ENCODE measurements at regions not wholly inside any gene's neighbourhood (a gene's known extent, or its start where the extent isn't known, plus 50 kb on each side); places are given as distances from the start of the nearest gene placed in this dataset.

GRCh38 chr2:14828968-14829367, 196.5 kb downstream of the LRATD1 start:
- Histone ChIP-seq H3K9ac (ENCODE audit: low read depth, low read length) (no peak overlapping the region), H3K4me1 (ENCODE audit: control insufficient read depth, insufficient read depth, low read length) (peaks cover 3% of the 10 kb centered on the region), H3K27me3 (ENCODE audit: control insufficient read depth, insufficient read depth, low read length) (no peaks in the 10 kb centered on the region), H3K4me2 (ENCODE audit: low read length) (no peak overlapping the region), H3K4me3 (ENCODE audit: low read length) (no peak overlapping the region), H3K36me3 (ENCODE audit: insufficient read depth, low read length) (no peaks in the 10 kb centered on the region), H3K9me3 (replicated peaks; ENCODE audit: low read length) (no peaks in the 10 kb centered on the region)

DNA sequence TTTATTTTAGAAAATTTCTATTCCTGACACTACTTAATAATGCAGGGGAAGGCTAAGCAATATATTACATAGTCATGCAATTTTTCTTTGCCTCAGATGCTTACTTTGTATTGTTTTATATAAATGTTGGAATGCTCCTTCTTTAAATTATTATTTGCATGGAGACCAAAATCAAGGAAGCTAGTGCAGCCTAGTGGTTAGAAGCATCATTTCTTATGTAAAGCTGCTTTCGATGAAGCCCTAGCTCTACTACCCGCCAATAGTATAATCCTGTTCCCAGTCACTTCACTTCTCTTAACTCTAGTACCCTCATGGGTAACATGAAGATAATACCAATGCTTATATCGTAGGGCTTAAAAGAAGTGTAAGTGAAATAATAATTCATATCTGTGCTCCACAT, 198.9 kb downstream of the LRATD1 start:
- Histone ChIP-seq H3K36me3 (ENCODE audit: insufficient read depth, low read length) (no peaks in the 10 kb centered on the region), H3K4me1 (ENCODE audit: control insufficient read depth, insufficient read depth, low read length) (peaks cover 3% of the 10 kb centered on the region), H3K9ac (ENCODE audit: low read depth, low read length) (no peak overlapping the region), H3K4me2 (ENCODE audit: low read length) (no peak overlapping the region), H3K4me3 (ENCODE audit: low read length) (no peak overlapping the region), H3K27me3 (ENCODE audit: control insufficient read depth, insufficient read depth, low read length) (no peaks in the 10 kb centered on the region), H3K9me3 (replicated peaks; ENCODE audit: low read length) (no peaks in the 10 kb centered on the region)

GRCh38 chr2:14843507-14844204, 211.1 kb downstream of the LRATD1 start:
- H3K36me3 ChIP-seq (ENCODE audit: insufficient read depth, low read length) = no peaks in the 10 kb centered on the region
- no peak overlapping the region for H3K9ac ChIP-seq (ENCODE audit: low read depth, low read length)
- H3K9me3 ChIP-seq (replicated peaks; ENCODE audit: low read length) = no peaks in the 10 kb centered on the region
- H3K4me2 ChIP-seq (ENCODE audit: low read length) = no peak overlapping the region
- no peaks in the 10 kb centered on the region for H3K27me3 ChIP-seq (ENCODE audit: control insufficient read depth, insufficient read depth, low read length)
- H3K4me3 ChIP-seq (ENCODE audit: low read length) = no peak overlapping the region
- H3K4me1 ChIP-seq (ENCODE audit: control insufficient read depth, insufficient read depth, low read length) = no peaks in the 10 kb centered on the region

- H3K4me1 ChIP-seq (ENCODE audit: control insufficient read depth, insufficient read depth, low read length) = no peaks in the 10 kb centered on the region
- no peak overlapping the region for H3K4me2 ChIP-seq (ENCODE audit: low read length)
- H3K4me3 ChIP-seq (ENCODE audit: low read length) = no peak overlapping the region
- H3K36me3 ChIP-seq (ENCODE audit: insufficient read depth, low read length) = no peaks in the 10 kb centered on the region
- no peak overlapping the region for H3K9ac ChIP-seq (ENCODE audit: low read depth, low read length)
- no peaks in the 10 kb centered on the region for H3K27me3 ChIP-seq (ENCODE audit: control insufficient read depth, insufficient read depth, low read length)
- no peaks in the 10 kb centered on the region for H3K9me3 ChIP-seq (replicated peaks; ENCODE audit: low read length)
These were observed 223.2 kb downstream of the LRATD1 start for GRCh38 chr2:14855751-14856150.

GRCh38 chr2:14861181-14861580, 228.7 kb downstream of the LRATD1 start:
- H3K27me3 ChIP-seq (ENCODE audit: control insufficient read depth, insufficient read depth, low read length) = no peaks in the 10 kb centered on the region
- H3K9me3 ChIP-seq (replicated peaks; ENCODE audit: low read length) = no peaks in the 10 kb centered on the region
- H3K4me3 ChIP-seq (ENCODE audit: low read length) = no peak overlapping the region
- no peaks in the 10 kb centered on the region for H3K36me3 ChIP-seq (ENCODE audit: insufficient read depth, low read length)
- no peak overlapping the region for H3K4me2 ChIP-seq (ENCODE audit: low read length)
- no peaks in the 10 kb centered on the region for H3K4me1 ChIP-seq (ENCODE audit: control insufficient read depth, insufficient read depth, low read length)
- no peak overlapping the region for H3K9ac ChIP-seq (ENCODE audit: low read depth, low read length)

DNA sequence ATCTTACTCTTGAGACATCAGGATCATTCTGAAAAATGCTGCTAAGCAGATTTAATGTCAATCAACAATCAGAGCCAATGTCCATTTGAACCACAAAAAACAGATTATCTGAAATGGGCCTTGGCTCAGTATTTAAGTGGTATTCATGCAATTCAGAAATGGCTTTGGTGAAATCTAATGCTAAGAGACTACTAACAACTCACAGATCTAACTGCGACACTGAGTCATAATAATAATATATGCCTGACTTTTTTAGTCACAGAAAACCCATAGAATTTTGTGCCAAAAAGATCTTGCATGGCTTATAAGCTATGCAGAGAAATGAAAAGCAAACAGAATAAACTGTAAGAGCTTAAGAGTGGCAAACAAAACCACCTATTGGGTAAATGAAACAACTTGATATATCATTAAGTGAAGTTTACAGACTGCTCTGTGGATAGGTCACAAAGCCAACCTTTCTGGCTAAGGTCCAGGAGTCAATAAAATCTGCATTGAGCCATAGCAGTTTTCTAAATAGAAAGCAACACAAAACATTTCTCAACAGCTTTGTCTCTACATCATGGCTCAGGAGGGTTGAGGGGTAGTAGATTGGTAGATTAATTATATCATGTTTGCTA, 234.3 kb downstream of the LRATD1 start:
- Histone ChIP-seq H3K36me3 (ENCODE audit: insufficient read depth, low read length) (no peaks in the 10 kb centered on the region), H3K4me3 (ENCODE audit: low read length) (no peak overlapping the region), H3K4me1 (ENCODE audit: control insufficient read depth, insufficient read depth, low read length) (no peaks in the 10 kb centered on the region), H3K27me3 (ENCODE audit: control insufficient read depth, insufficient read depth, low read length) (no peaks in the 10 kb centered on the region), H3K9me3 (replicated peaks; ENCODE audit: low read length) (no peaks in the 10 kb centered on the region), H3K4me2 (ENCODE audit: low read length) (no peak overlapping the region), H3K9ac (ENCODE audit: low read depth, low read length) (no peak overlapping the region)

DNA sequence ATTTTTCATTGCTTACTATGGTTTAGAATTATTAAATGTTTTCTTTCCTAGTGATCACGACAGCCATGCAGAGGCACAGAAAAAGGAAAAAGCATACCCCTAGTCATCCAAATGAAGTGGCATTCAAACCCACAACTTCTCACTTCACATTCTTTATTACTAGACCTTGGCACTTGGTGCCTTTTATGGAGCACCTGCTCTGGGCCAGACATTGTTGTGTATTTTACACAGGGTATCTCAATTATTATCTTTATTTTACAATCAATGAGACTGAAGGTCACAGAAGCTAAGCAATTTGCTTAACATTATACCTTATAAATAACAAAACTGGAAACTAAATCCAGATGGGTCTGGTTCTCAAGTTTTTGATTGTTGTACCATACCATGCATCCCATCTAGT, 235.3 kb downstream of the LRATD1 start:
- Histone ChIP-seq H3K4me2 (ENCODE audit: low read length) (no peak overlapping the region), H3K27me3 (ENCODE audit: control insufficient read depth, insufficient read depth, low read length) (no peaks in the 10 kb centered on the region), H3K4me1 (ENCODE audit: control insufficient read depth, insufficient read depth, low read length) (no peaks in the 10 kb centered on the region), H3K4me3 (ENCODE audit: low read length) (no peak overlapping the region), H3K9ac (ENCODE audit: low read depth, low read length) (no peak overlapping the region), H3K36me3 (ENCODE audit: insufficient read depth, low read length) (no peaks in the 10 kb centered on the region), H3K9me3 (replicated peaks; ENCODE audit: low read length) (no peaks in the 10 kb centered on the region)

- Histone ChIP-seq H3K9me3 (replicated peaks; ENCODE audit: low read length) (no peaks in the 10 kb centered on the region), H3K4me1 (ENCODE audit: control insufficient read depth, insufficient read depth, low read length) (no peaks in the 10 kb centered on the region), H3K4me3 (ENCODE audit: low read length) (no peak overlapping the region), H3K4me2 (ENCODE audit: low read length) (no peak overlapping the region), H3K36me3 (ENCODE audit: insufficient read depth, low read length) (no peaks in the 10 kb centered on the region), H3K27me3 (ENCODE audit: control insufficient read depth, insufficient read depth, low read length) (no peaks in the 10 kb centered on the region), H3K9ac (ENCODE audit: low read depth, low read length) (no peak overlapping the region)
These were observed 240.3 kb downstream of the LRATD1 start for GRCh38 chr2:14872779-14873325.

DNA sequence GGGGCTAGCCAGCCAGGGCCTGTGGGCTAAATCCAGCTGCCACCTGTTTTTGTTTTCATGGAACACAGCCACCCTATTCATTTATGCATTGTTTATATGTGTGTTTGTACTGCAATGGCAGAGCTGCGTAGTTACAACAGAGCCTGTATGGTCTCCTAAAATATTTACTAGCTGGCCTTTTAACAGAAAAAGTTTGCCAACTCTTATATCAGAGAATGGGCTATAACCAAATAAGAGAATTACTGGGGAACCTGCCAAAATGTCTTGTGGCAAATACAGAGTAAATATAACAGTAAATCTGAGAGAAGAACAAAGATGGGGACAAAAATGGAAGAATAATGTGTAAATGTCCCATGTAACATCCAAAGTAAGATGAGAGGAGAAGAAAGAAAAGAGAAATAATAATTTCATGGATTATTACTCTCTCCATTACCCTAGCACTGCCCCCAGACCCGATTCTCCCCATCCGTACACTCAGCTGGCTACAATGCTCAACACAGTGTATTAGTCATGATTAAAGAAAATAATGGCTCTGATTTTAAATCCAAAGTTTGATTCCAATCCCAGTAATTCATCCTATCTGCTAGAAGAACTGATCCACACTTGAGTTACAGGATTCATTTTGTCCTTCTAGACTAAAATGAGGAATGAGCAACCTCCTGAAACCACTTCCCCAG, 249.3 kb downstream of the LRATD1 start:
- H3K9me3 ChIP-seq (replicated peaks; ENCODE audit: low read length) = no peaks in the 10 kb centered on the region
- no peaks in the 10 kb centered on the region for H3K27me3 ChIP-seq (ENCODE audit: control insufficient read depth, insufficient read depth, low read length)
- H3K4me2 ChIP-seq (ENCODE audit: low read length) = no peak overlapping the region
- H3K4me1 ChIP-seq (ENCODE audit: control insufficient read depth, insufficient read depth, low read length) = no peaks in the 10 kb centered on the region
- H3K4me3 ChIP-seq (ENCODE audit: low read length) = no peak overlapping the region
- no peak overlapping the region for H3K9ac ChIP-seq (ENCODE audit: low read depth, low read length)
- no peaks in the 10 kb centered on the region for H3K36me3 ChIP-seq (ENCODE audit: insufficient read depth, low read length)

DNA sequence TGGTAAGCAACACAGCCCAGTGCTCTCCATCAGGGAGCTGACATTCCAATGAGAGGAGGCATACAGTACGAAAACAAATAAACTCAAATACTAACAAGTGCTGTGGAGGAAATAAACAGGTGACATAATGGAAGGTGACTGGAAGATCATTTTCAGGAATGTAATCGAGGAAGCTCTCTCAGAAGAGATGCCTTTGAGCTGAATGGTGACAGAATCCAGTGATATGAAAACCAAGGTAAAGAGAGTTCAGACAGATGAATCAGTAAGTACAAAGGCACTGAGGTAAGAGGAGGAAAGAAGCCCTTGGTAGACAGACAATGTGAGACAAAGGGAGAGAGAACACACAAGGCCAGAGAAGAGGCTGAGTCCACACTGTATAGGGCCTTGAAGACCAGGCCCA, 252.1 kb downstream of the LRATD1 start:
- Histone ChIP-seq H3K9ac (ENCODE audit: low read depth, low read length) (no peak overlapping the region), H3K36me3 (ENCODE audit: insufficient read depth, low read length) (no peaks in the 10 kb centered on the region), H3K9me3 (replicated peaks; ENCODE audit: low read length) (no peaks in the 10 kb centered on the region), H3K4me3 (ENCODE audit: low read length) (no peak overlapping the region), H3K27me3 (ENCODE audit: control insufficient read depth, insufficient read depth, low read length) (no peaks in the 10 kb centered on the region), H3K4me1 (ENCODE audit: control insufficient read depth, insufficient read depth, low read length) (no peaks in the 10 kb centered on the region), H3K4me2 (ENCODE audit: low read length) (no peak overlapping the region)

DNA sequence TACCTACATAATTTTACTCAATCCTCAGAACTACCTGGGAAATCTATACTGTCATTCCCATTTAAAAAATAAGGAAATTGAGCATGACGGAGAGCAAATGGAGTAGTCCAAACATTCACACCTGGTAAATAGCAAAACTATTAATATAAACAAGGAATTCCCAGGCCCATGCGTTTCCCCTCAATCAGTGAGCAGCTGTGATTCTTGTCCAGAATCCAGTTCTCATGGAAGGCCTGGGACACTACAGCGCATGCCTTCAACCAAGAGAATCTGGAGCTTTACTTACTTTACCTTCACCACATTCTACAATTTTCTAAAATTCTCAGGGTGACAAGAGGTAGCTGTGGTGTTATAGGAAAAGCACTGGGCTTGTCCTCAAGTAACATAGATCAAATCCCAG, 259.0 kb downstream of the LRATD1 start:
- H3K36me3 ChIP-seq (ENCODE audit: insufficient read depth, low read length) = no peaks in the 10 kb centered on the region
- H3K9ac ChIP-seq (ENCODE audit: low read depth, low read length) = no peak overlapping the region
- no peak overlapping the region for H3K4me3 ChIP-seq (ENCODE audit: low read length)
- no peaks in the 10 kb centered on the region for H3K9me3 ChIP-seq (replicated peaks; ENCODE audit: low read length)
- no peaks in the 10 kb centered on the region for H3K27me3 ChIP-seq (ENCODE audit: control insufficient read depth, insufficient read depth, low read length)
- H3K4me1 ChIP-seq (ENCODE audit: control insufficient read depth, insufficient read depth, low read length) = peaks cover 3% of the 10 kb centered on the region
- no peak overlapping the region for H3K4me2 ChIP-seq (ENCODE audit: low read length)
